CD4-positive, alpha-beta T cell treated with Interleukin-2 at 100 ng/mL for 4 hours (primary cell): ENCODE measurements at regions not wholly inside any gene's neighbourhood (a gene's known extent, or its start where the extent isn't known, plus 50 kb on each side); places are given as distances from the start of the nearest gene placed in this dataset.
"Not testable (repeated sequence)": the region's sequence is repeated elsewhere in the genome, so short reads cannot be mapped to it uniquely, and the experiment has no call there.

Experiments
- DNase-seq: peaks from one replicate; pipeline ENCODE4 v3.0.0-alpha.2; 2020; ENCODE audit warnings: low spot score

DNA sequence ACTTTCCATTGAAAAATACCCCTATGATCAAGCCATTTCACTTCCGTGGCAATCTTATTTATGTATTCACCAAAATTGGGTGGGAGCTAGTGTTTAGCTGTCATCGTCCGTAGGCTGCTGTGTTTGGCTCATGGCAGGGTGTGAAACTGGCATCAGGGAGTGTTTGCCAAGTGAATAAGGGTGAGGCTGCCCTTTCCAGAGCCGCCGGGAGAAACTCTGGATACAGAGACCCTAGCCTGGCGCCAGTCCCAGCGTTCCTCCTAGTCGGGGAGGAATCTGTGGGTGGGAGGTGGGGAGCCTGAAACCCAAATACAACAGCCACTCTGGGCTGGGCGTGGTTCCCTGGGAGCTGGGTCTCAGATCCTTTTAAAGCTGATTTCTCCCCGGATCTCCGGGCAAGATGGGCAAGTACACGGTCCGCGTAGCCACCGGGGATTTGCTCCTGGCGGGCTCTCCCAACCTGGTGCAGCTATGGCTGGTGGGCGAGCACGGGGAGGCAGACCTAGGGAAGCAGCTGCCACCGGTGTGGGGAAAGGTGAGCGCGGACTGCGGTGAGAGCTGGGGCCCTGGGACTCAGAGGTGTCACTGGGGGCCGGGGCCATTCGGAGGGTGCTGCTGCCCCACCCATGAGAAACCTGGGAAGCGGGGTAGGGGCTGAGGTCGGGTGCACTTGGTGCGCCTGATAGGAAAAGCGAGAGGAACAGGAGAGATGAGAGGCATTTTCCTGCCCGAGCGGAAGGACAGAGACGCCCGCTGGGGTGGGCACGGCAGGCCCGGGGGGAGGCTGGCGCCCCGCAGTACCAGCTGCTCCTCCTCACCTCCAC is 62.1 kb upstream of the TEKT1 start:
- no peak for DNase-seq

DNA sequence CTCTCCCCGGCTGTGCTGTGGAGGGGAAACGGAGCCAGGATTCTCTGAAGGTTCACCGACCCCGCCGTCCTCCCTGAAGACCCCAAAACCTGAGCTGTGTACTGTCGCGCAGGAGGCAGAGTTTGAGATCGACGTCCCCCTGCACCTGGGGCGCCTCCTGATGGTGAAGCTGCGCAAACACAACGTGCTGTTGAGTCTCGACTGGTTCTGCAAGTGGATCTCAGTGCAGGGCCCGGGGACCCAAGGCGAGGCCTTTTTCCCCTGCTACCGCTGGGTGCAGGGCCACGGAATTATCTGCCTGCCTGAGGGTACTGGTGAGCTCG is 62.6 kb upstream of the TEKT1 start:
- DNase-seq = peak; percentile 12

DNA sequence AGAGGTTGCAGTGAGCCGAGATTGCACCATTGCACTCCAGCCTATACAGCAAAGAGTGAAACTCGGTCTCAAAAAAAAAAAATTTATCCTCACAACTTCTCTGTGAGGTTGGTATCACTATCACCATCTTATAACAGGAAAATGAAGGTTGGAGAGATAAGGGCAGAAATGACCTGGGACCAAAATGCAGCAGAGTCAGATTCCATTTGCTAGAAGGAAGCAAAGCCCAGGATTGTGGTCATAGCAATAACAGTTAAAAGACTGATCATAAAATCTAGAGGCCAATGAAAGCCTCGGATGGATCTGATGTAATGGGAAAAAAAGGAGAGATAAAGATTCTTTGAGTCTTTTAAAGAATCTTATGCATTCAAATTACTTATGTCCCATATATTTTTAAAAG is 69.6 kb upstream of the TEKT1 start:
- DNase-seq = no peak

DNA sequence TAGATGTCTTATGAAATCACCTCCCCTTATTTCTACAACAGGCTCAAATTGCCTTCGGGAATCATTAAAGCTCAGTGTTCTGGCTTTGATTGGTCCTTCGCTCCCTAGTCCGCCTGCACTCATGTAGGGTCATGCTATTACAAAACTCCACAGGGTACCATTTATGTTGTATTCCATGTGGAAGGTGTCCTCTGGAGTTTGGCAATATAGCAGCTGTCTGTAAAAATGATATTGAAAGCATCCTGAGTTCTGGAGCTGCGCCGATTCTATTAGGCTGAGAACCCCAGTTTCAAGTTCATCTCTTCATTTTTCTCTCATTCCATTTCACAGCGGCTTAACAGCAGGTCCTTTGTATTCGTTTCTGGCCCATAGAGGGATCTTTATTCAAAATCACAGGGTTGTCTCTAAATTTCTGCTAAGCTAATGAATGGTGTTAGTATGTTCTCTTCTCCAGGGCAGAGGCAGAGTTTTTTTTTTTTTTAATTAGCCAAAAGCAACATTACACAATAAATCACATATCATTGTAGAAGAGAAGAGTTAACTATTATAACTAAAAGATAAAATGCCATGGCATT is 71.9 kb upstream of the TEKT1 start:
- no peak for DNase-seq

DNA sequence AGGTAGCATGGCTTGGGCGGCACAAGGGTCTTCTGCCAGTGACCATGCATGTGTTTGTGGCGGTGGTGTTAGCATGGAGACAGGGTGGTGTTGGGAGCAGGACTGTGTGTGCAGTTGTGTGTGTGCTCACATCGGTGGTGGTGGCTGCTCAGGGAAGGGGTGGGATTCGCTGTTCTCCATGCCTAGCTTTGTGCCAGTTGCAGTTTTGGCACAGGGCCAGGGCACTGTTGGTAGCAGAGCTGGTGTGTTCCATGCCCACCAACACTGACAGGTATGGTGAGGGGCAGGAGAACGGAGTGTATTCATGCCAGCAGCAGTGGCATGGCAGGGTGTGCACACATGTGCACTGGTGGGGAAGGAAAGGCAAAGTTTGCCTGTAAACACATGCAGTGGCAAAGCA is 77.3 kb upstream of the TEKT1 start:
- DNase-seq = no peak

DNA sequence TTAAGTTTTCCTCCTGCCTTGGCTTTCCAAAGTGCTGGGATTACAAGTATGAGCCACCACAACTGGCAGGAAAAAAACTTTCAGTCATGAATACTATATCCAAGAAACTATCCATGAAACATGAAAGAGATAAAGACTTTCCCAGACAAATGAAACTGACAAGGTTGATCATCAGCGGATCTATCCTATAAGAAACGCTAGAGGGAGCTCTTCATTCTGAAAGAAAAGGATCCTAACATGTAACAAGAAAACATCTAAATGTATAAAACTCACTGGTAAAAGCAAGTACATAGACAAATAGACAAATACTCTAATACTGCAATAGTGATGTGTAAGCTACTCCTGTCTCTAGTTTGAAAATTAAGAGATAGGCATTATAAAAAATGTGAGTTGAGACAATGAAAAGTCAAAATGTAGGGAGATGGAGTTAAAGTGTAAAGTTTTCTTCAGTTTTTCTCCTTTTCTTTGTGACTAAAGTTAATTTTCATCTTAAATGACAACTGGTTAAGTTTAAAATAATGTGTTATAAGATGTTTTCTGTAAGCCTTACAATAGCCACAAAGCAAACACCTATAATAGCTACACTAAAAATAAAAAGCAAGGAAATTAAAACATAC is 79.6 kb upstream of the TEKT1 start:
- DNase-seq = peak; percentile 62

DNA sequence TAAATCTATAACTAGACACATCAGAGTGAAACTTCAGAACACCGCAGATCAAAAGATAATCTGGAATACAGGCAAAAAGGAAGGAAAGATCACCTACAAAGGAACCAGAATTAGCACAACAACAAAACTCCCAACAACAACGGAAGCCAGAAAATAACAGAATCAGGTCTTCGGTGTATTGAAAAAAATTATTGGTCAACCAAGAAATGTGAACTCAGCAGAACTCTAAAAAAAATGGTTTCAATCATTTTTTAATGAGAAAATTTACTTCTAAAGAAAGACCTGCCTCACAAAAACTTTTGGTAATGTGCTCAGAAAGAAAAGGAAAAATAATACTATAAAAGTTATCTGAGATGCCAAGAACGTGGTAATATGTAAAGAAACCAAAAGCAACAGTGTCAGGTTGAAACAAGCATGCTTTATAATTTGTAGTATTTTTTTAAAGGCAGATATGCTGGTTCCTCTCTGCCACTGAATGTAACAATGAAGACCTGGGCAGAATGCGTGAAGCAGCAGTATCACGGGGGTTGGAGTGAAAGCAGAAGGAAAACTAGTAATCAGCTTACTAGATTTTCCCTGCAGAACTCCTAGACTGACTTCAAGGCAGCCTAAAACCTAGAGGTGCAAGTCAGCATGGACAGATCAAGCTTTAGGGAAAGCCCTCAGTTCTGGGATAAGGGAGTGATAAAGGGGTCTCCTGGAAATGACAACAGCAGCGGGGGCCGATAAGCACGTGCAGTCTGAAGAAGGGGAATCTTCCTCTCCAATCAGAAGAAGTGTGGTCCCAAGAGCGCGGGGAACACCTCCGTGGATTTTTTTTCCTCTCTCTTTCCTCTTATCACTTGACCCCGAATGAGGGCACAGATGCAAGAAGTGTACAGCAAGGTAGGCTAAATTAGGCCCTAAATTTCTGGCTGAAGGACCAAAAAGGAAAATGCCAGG is 80.9 kb upstream of the TEKT1 start:
- DNase-seq = no peak

DNA sequence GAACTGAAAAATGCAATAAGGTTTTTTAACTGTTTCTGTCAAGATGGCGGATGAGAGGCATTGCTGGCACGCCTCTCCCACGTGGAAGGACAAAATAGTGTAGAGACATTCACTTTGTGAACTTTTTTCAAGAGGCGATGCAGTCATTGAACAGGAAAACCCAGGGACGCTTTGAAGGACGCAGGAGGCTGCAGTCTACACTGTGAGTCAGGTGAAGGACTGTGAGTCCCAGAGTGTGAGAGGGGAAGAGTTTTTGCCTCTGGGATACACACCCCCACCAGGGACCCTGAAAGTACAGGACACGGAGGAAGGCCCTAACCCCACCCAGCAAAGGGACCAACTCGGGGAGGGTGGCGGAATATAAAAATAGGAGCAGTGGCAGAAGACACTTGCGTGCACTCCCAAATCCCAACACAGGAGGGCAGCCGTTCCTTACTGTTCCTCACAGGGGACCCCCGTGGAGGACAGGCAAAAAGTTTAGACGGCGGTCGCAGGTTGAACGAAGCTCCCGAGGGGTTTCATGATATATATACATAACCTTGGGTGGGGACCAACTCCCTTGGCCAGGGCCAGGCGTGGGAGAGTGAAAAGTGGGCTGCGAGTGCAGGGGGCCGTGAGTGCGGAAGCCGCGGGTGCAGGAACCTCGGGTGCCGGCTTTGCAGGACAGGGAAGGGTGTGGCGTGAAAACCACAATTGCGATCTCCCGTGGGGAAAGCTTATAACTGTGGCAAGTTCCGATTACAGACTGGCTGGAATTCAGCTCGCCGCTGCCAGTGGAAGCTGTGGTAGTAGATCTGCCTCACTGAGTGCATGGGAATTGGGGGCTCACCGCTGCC is 82.0 kb upstream of the ALOX12 start:
- peak; percentile 75 for DNase-seq

DNA sequence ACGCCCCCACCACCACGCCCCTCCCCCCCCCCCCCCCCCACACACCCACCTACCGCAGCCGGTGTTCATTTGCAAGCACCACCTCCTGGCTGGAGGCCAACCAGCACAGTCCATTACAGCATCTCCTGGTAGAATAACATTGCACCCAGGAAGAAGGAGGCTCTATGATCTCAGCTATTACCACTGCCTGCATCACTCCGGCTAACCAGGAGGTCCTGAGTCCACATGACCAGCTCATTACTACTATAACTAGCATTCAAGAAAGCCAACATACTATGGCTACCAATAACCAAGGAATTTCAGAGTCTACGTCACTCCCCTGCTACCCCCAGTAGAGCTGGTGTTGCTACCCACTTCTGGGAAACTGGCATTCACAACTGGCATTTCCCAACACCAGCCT is 81.1 kb upstream of the ALOX12 start:
- peak; percentile 11 for DNase-seq

DNA sequence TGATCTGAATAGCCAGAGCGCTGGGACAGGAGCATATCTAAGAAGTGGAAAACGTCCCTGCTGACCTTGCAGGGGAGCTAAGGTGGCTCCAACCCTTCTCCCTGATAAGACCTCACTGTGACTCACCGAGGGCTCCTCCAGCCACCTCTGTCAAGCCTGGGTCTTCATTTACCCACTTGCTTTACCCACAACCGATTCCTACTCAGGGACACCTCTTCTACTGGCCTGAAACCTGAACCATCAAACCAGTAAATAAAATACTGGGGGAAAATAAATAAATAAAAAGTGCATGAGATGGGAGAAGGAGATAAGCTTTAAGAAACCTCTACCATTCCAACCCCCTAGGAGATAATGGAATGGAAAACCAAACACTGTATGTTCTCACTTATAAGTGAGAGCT is 80.2 kb upstream of the ALOX12 start:
- DNase-seq = no peak

DNA sequence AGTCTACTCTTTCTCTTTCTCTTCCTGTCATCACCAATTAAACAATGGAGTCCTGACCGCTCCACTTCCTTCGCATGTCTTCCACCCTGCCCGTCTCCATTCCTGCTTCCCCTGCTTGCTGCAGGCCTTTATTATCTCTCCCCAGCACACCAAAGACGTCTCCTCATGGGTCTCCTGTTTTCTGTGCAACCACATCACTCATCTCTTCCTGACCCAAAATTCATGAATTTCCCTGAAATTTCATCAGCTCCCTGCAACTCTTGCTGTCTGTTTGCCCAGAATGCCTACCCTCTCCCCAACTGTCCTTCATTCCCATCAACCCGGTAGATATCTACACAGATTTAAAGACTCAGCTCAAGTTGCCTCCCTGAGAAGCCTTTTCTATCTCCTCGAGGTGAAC is 76.7 kb upstream of the ALOX12 start:
- DNase-seq = no peak

DNA sequence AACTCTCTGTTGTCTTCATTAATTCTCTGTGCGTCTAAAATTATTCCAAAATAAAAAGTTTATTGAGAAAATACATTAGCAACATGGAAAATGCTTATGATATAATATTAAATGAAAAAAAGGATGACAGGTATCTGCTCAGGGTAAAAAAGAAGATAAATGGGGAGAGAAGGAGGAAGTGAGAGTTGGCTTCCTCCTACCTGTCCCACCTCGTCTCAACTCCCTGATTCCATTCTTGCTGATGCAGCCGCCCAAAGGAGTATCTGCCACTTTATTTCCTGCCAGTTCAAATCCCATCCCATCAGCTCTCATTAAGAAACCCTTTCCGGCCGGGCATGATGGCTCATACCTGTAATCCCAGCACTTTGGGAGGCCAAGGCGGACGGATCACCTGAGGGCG is 72.5 kb upstream of the ALOX12 start:
- no peak for DNase-seq

DNA sequence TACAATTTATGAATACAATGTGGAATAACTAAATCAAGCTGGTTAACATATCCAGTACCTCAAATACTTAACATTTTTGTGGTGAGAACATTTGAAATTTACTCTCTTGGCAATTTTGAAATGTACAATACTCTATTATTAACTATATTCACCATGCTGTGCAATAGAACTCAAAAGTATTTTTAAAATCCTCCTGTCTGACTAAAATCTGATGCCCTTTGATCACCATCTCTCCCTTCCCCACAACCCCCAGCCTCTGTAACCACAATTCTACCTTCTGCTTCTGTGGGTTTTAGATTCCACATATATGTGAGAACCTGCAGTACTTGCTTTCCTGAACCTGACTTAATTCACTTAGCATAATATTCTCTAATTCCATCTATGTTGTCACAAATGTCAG is 71.6 kb upstream of the ALOX12 start:
- peak; percentile 8 for DNase-seq

DNA sequence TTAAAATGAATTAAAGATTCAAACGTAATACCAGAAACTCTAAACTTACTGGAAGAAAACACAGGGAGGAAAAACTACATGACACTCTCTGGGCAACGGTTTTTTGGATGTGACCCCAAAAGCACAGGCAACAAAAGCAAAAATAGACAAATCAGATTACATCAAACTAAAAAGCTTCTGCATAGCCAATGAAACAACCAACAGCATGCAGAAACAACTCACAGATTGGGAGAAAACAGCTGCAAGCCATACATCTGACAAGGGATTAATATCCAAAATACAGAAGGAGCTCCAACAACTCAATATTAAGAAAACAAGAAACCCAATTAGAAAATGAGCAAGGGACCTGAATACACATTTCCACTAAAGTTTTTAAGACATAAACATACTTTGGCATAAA is 69.2 kb upstream of the ALOX12 start:
- DNase-seq = no peak

DNA sequence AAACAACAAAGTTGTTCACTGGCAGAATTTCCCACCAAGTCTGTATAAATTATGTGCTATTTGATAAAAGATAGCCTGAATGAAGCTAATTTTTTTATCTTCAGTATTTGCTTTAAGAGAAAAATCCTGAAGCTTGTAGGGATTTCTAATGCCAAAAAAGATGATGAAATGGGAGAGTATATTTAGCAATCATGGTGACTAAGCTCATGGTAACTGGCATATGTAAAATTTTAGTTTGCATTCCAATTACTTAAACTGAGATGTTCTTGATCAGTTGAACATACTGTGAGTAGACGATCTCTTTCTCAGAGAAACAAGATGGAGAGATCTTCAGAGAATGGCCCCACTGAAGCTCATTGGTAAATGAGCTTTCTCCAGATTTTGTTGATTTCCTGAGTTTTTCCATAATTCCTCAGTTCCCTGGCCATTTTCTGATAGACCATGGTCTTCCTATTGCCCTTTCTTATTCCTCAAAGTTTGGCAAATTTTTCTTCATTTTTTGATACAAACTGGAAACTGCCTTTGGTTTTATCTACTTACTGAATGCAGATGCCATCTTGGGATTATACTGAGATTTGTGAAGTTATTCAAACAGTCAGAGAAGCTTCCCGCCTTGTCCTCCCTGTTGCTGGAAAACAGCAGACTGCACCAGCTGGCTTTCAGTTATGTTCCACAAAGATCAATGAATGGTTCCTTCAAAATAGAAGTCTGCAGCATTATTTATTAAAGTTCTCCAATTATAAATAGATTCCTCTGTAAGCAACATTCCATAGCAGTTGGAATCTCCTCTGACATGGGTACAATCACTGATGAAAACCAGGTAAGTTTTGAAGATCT is 68.3 kb upstream of the ALOX12 start:
- no peak for DNase-seq

DNA sequence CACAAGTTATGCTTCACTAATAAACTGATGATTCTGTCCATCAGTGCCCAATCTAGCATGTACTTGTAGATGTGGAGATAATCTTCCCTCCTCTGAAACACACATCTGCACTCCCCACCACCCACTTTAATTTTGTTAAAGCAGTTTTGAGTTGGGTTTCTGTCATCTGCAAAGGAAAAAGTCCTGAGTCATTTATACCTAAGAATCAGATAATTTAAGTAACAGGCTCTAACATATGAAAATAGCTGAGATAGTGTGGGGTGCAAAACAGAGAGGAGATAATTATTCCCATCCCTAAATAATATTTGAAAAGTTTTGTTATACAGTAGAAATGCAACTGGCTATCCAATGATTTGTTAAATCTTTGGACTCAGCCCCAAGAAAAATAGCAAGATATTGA is 67.7 kb upstream of the ALOX12 start:
- DNase-seq = no peak

DNA sequence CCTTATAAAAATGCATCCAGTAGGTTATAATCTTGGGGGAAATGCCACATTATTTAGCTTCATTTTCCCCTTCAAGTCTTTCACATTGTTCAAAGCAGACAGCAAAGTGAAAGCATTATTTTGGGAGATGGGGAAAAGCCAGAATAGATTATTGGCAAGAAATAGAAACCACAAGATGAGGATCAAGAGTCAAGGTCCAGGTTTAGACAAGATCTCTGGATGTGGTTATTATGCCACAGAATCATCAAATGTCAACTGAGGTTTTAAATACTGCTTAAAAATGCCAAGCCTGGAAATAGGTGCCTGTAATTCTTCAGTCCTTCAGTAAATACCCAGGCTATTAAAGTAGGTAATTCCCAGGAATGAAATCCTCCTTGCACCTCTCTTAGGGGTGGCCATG is 65.1 kb upstream of the ALOX12 start:
- no peak for DNase-seq

DNA sequence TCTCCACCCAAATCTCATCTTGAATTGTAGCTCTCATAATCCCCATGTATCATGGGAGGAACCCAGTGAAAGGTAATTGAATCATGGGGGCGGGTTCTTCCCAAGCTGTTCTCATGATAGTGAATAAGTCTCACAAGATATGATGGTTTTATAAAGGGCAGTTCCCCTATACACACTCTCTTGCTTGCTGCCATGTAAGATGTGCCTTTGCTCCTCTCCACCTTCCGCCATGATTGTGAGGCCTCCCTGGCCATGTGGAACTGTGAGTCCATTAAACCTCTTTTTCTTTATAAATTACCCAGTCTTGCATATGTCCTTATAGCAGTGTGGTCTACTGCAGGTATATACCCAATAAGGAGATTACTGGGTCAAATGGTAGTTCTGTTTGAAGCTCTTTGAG is 61.3 kb upstream of the ALOX12 start:
- not testable (repeated sequence) for DNase-seq

DNA sequence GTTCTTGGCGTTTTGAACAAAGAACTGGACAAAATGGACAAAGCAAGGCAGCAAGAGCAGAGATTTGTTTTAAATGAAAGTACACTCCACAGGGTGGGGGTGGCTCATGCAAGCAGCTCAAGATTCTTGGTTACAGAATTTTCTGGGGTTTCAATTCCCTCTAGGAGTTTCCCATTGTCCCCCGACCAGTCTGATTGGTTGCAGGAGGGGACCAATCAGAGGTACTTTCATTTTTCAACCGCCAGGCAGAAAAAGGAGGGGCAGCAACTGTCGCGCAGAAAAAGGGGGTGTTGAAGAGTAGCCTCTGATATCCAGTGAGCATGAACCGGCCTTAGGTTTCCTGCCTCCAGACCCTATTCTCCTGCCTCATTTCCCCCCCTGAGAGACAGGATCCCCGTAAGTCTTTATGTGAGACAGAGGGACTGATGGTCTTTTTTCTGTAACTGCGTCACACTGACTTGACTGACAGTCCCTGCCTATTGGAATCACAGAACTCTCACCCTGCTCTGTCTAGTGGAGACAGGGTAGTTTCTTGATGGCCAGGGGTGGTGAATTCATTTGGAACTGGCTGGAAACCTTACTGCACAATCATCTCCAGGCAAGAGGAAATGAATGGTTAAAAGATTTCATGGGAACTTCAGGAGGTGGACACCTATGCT is 59.4 kb upstream of the ALOX12 start:
- peak; percentile 21 for DNase-seq

DNA sequence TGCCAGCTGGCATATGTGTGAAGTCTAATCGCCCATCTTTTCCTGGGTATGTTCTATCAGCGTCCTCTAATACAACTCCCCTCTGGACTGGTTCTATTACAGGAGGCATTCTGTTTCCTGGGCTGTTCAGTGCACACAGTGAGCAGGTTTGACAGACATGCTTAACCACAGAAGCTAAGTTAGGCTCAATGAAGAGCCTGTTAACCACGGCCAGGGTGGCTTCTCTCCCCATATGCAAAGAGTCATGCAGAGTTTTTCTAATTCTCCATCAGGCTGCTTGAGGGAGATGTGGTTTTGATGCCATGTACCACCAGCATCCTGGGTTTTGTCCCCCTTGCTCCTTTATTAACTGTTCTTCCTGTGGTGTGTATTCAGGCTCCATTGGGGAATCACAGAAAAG is 57.2 kb upstream of the ALOX12 start:
- no peak for DNase-seq
